ENCODE measurements at regions not wholly inside any gene's neighbourhood (a gene's known extent, or its start where the extent isn't known, plus 50 kb on each side); places are given as distances from the start of the nearest gene placed in this dataset.

- POLR2A ChIA-PET, result interaction anchor here (0.7 kb wide), 1 partner anchor 192 kb away, joined by 3 read pairs; the partner anchor contains the start of gene YARS2
- H3K9me3 ChIP-seq (ENCODE audit: control insufficient read depth in 1 of 2, insufficient read depth in 1 of 2, low read depth in 1 of 2, low read length in 2 of 2), result no peaks in the 10 kb centered on the region
- H2AFZ ChIP-seq (ENCODE audit: low read depth, low read length, poor library complexity, severe bottlenecking), result no peak overlapping the region
- RAD21 ChIA-PET (ENCODE audit: low non-redundant PET in 1 of 2, low total read pairs in 2 of 2, uncharacterized antibody in 2 of 2, unreplicated experiment in 2 of 2), result interaction anchor here (0.7 to 1.2 kb wide), 3 partner anchors 85 to 1075 kb away, joined by 3 to 4 read pairs (median 3); partner anchors contain the start of genes ALG10 (in 1 of the 2) and YARS2 (in 1 of the 2)
- no peaks in the 10 kb centered on the region for H3K79me2 ChIP-seq (ENCODE audit: insufficient read depth, low read length)
- no peak overlapping the region for H3K4me2 ChIP-seq (ENCODE audit: low read length)
- H4K20me1 ChIP-seq (ENCODE audit: insufficient read depth), result no peaks in the 10 kb centered on the region
- H3K9me2 ChIP-seq (ENCODE audit: insufficient read depth), result no peaks in the 10 kb centered on the region
- 0 out of 2 replicates have a peak, but pooled peaks cover 8% of the 10 kb centered on the region for H3K27me3 ChIP-seq (ENCODE audit: insufficient read depth, low read length)
- no TSS peak for BruUV-seq (replicated peaks)
- intact Hi-C loops (cut with micrococcal nuclease), result loop anchor here (2.0 kb wide), 1 partner anchor 1065 kb away; no protein-coding TSS in a partner anchor
- ATAC-seq (no peak), DNase-seq (ENCODE audit: low read depth, low spot score) (peak; percentile 3)
- CTCF ChIA-PET, result interaction anchor here (0.9 to 1.7 kb wide), 7 partner anchors 10 to 1075 kb away, joined by 3 to 12 read pairs (median 5); partner anchors contain the start of genes ALG10 and YARS2
- TF ChIP-seq EGR1 (IDR thresholded peaks at IDR 0.05; ENCODE audit: low read depth), result no peak
- TF ChIP-seq ATF3 (IDR thresholded peaks at IDR 0.05), result no peak
- TF ChIP-seq RAD21 (IDR thresholded peaks at IDR 0.05; ENCODE audit: low read depth), result peak; percentile 51
- TF ChIP-seq MAX (IDR thresholded peaks at IDR 0.05), result no peak
- no peak for TF ChIP-seq ZNF274 (IDR thresholded peaks at IDR 0.05; ENCODE audit: low read depth, low read length)
- no peak for TF ChIP-seq POLR2A (IDR thresholded peaks at IDR 0.05; ENCODE audit: borderline replicate concordance, extremely low read depth, insufficient read depth, insufficient read length)
- peak in 2 of 3 experiments; percentile 15 to 41; a peak in 1 of 6 replicates for TF ChIP-seq CTCF (IDR thresholded peaks at IDR 0.05 in 2 of 3, conservative IDR thresholded peaks at IDR 0.05 in 1 of 3; ENCODE audit: borderline replicate concordance in 1 of 3, insufficient read depth in 1 of 3, low read depth in 2 of 3, low read length in 2 of 3)
- no peaks in the 10 kb centered on the region for H3K4me1 ChIP-seq (ENCODE audit: control insufficient read depth in 1 of 2, insufficient read depth in 2 of 2, low read length in 2 of 2)
- no peaks in the 10 kb centered on the region for H3K36me3 ChIP-seq (ENCODE audit: control insufficient read depth in 1 of 2, insufficient read depth in 2 of 2, low read length in 2 of 2)
- H3K9ac ChIP-seq (ENCODE audit: low read length), result no peak overlapping the region
- no peak overlapping the region for H3K27ac ChIP-seq (ENCODE audit: low read depth, low read length)
- H3K4me3 ChIP-seq (replicated peaks in 1 of 2; ENCODE audit: low read depth in 1 of 2, low read length in 2 of 2), result no peak overlapping the region
These were observed 50.9 kb upstream of the PKP2 start for GRCh38 chr12:32947206-32948067.
